ENCODE measurements at regions not wholly inside any gene's neighbourhood (a gene's known extent, or its start where the extent isn't known, plus 50 kb on each side); places are given as distances from the start of the nearest gene placed in this dataset.

- no peaks in the 10 kb centered on the region for H3K36me3 ChIP-seq (ENCODE audit: insufficient read depth, low read length)
- no peaks in the 10 kb centered on the region for H3K9me3 ChIP-seq (ENCODE audit: low read length)
- peaks cover 55% of the 10 kb centered on the region for H3K4me1 ChIP-seq (ENCODE audit: insufficient read depth, low read length)
- no peaks in the 10 kb centered on the region for H3K27me3 ChIP-seq (ENCODE audit: insufficient read depth, low read length)
- no peak overlapping the region for H2AFZ ChIP-seq (ENCODE audit: low read depth, low read length)
- no peak overlapping the region for H3K4me3 ChIP-seq (ENCODE audit: low read length)
These were observed 272.2 kb upstream of the RARB start for GRCh38 chr3:25155652-25156471.

GRCh38 chr3:25156626-25157025, 271.4 kb upstream of the RARB start:
- H3K27me3 ChIP-seq (ENCODE audit: insufficient read depth, low read length): no peaks in the 10 kb centered on the region
- H3K9me3 ChIP-seq (ENCODE audit: low read length): no peaks in the 10 kb centered on the region
- H3K4me1 ChIP-seq (ENCODE audit: insufficient read depth, low read length): peaks cover 49% of the 10 kb centered on the region
- H3K36me3 ChIP-seq (ENCODE audit: insufficient read depth, low read length): no peaks in the 10 kb centered on the region
- no peak overlapping the region for H2AFZ ChIP-seq (ENCODE audit: low read depth, low read length)
- H3K4me3 ChIP-seq (ENCODE audit: low read length): peak overlapping the region; percentile 6

GRCh38 chr3:25165306-25165705, 262.8 kb upstream of the RARB start:
- H2AFZ ChIP-seq (ENCODE audit: low read depth, low read length): no peak overlapping the region

GRCh38 chr3:25166016-25166415, 262.0 kb upstream of the RARB start:
- Histone ChIP-seq H3K27me3 (ENCODE audit: insufficient read depth, low read length) (no peaks in the 10 kb centered on the region), H3K4me1 (ENCODE audit: insufficient read depth, low read length) (no peaks in the 10 kb centered on the region), H2AFZ (ENCODE audit: low read depth, low read length) (no peak overlapping the region), H3K36me3 (ENCODE audit: insufficient read depth, low read length) (no peaks in the 10 kb centered on the region), H3K4me3 (ENCODE audit: low read length) (no peak overlapping the region), H3K9me3 (ENCODE audit: low read length) (no peaks in the 10 kb centered on the region)

More at GRCh38 chr3:25165306-25165705, 262.8 kb upstream of the RARB start:
- H3K9me3 ChIP-seq (ENCODE audit: low read length): no peaks in the 10 kb centered on the region
- no peak overlapping the region for H3K4me3 ChIP-seq (ENCODE audit: low read length)
- no peaks in the 10 kb centered on the region for H3K36me3 ChIP-seq (ENCODE audit: insufficient read depth, low read length)
- no peaks in the 10 kb centered on the region for H3K27me3 ChIP-seq (ENCODE audit: insufficient read depth, low read length)
- H3K4me1 ChIP-seq (ENCODE audit: insufficient read depth, low read length): no peaks in the 10 kb centered on the region

- Histone ChIP-seq H3K4me1 (ENCODE audit: insufficient read depth, low read length) (no peaks in the 10 kb centered on the region), H3K4me3 (ENCODE audit: low read length) (no peak overlapping the region), H3K27me3 (ENCODE audit: insufficient read depth, low read length) (no peaks in the 10 kb centered on the region), H3K36me3 (ENCODE audit: insufficient read depth, low read length) (no peaks in the 10 kb centered on the region), H2AFZ (ENCODE audit: low read depth, low read length) (no peak overlapping the region), H3K9me3 (ENCODE audit: low read length) (no peaks in the 10 kb centered on the region)
These were observed 258.9 kb upstream of the RARB start for GRCh38 chr3:25169151-25169550.

GRCh38 chr3:25170021-25170420, 258.0 kb upstream of the RARB start:
- no peaks in the 10 kb centered on the region for H3K36me3 ChIP-seq (ENCODE audit: insufficient read depth, low read length)
- H3K4me3 ChIP-seq (ENCODE audit: low read length): no peak overlapping the region
- H3K9me3 ChIP-seq (ENCODE audit: low read length): no peaks in the 10 kb centered on the region

GRCh38 chr3:25171118-25171807, 256.8 kb upstream of the RARB start:
- Histone ChIP-seq H2AFZ (ENCODE audit: low read depth, low read length) (no peak overlapping the region), H3K9me3 (ENCODE audit: low read length) (no peaks in the 10 kb centered on the region), H3K27me3 (ENCODE audit: insufficient read depth, low read length) (no peaks in the 10 kb centered on the region), H3K36me3 (ENCODE audit: insufficient read depth, low read length) (no peaks in the 10 kb centered on the region), H3K4me1 (ENCODE audit: insufficient read depth, low read length) (no peaks in the 10 kb centered on the region), H3K4me3 (ENCODE audit: low read length) (no peak overlapping the region)

More at GRCh38 chr3:25170021-25170420, 258.0 kb upstream of the RARB start:
- Histone ChIP-seq H3K4me1 (ENCODE audit: insufficient read depth, low read length) (no peaks in the 10 kb centered on the region), H3K27me3 (ENCODE audit: insufficient read depth, low read length) (no peaks in the 10 kb centered on the region), H2AFZ (ENCODE audit: low read depth, low read length) (no peak overlapping the region)

- Histone ChIP-seq H2AFZ (ENCODE audit: low read depth, low read length) (no peak overlapping the region), H3K4me3 (ENCODE audit: low read length) (no peak overlapping the region), H3K4me1 (ENCODE audit: insufficient read depth, low read length) (no peaks in the 10 kb centered on the region), H3K27me3 (ENCODE audit: insufficient read depth, low read length) (no peaks in the 10 kb centered on the region), H3K9me3 (ENCODE audit: low read length) (no peaks in the 10 kb centered on the region), H3K36me3 (ENCODE audit: insufficient read depth, low read length) (no peaks in the 10 kb centered on the region)
These were observed 256.2 kb upstream of the RARB start for GRCh38 chr3:25171897-25172296.

GRCh38 chr3:25173606-25174005, 254.5 kb upstream of the RARB start:
- Histone ChIP-seq H3K4me3 (ENCODE audit: low read length) (no peak overlapping the region), H3K4me1 (ENCODE audit: insufficient read depth, low read length) (no peaks in the 10 kb centered on the region), H3K27me3 (ENCODE audit: insufficient read depth, low read length) (no peaks in the 10 kb centered on the region), H3K36me3 (ENCODE audit: insufficient read depth, low read length) (no peaks in the 10 kb centered on the region), H2AFZ (ENCODE audit: low read depth, low read length) (no peak overlapping the region), H3K9me3 (ENCODE audit: low read length) (no peaks in the 10 kb centered on the region)

GRCh38 chr3:25174251-25174650, 253.8 kb upstream of the RARB start:
- H3K27me3 ChIP-seq (ENCODE audit: insufficient read depth, low read length): no peaks in the 10 kb centered on the region
- no peaks in the 10 kb centered on the region for H3K9me3 ChIP-seq (ENCODE audit: low read length)
- H3K4me1 ChIP-seq (ENCODE audit: insufficient read depth, low read length): no peaks in the 10 kb centered on the region
- no peaks in the 10 kb centered on the region for H3K36me3 ChIP-seq (ENCODE audit: insufficient read depth, low read length)
- no peak overlapping the region for H3K4me3 ChIP-seq (ENCODE audit: low read length)
- no peak overlapping the region for H2AFZ ChIP-seq (ENCODE audit: low read depth, low read length)

- H3K36me3 ChIP-seq (ENCODE audit: insufficient read depth, low read length): no peaks in the 10 kb centered on the region
- no peaks in the 10 kb centered on the region for H3K9me3 ChIP-seq (ENCODE audit: low read length)
- H3K27me3 ChIP-seq (ENCODE audit: insufficient read depth, low read length): no peaks in the 10 kb centered on the region
- H3K4me1 ChIP-seq (ENCODE audit: insufficient read depth, low read length): no peaks in the 10 kb centered on the region
- no peak overlapping the region for H3K4me3 ChIP-seq (ENCODE audit: low read length)
- H2AFZ ChIP-seq (ENCODE audit: low read depth, low read length): no peak overlapping the region
These were observed 251.0 kb upstream of the RARB start for GRCh38 chr3:25177041-25177440.

- Histone ChIP-seq H3K27me3 (ENCODE audit: insufficient read depth, low read length) (no peaks in the 10 kb centered on the region), H3K4me3 (ENCODE audit: low read length) (no peak overlapping the region), H3K9me3 (ENCODE audit: low read length) (no peaks in the 10 kb centered on the region), H3K36me3 (ENCODE audit: insufficient read depth, low read length) (no peaks in the 10 kb centered on the region), H3K4me1 (ENCODE audit: insufficient read depth, low read length) (no peaks in the 10 kb centered on the region), H2AFZ (ENCODE audit: low read depth, low read length) (no peak overlapping the region)
These were observed 249.4 kb upstream of the RARB start for GRCh38 chr3:25178672-25179071.

- Histone ChIP-seq H3K4me3 (ENCODE audit: low read length) (no peak overlapping the region), H3K27me3 (ENCODE audit: insufficient read depth, low read length) (no peaks in the 10 kb centered on the region), H3K9me3 (ENCODE audit: low read length) (no peaks in the 10 kb centered on the region), H2AFZ (ENCODE audit: low read depth, low read length) (no peak overlapping the region), H3K36me3 (ENCODE audit: insufficient read depth, low read length) (no peaks in the 10 kb centered on the region), H3K4me1 (ENCODE audit: insufficient read depth, low read length) (no peaks in the 10 kb centered on the region)
These were observed 247.0 kb upstream of the RARB start for GRCh38 chr3:25181096-25181495.
